ENCODE measurements at regions not wholly inside any gene's neighbourhood (a gene's known extent, or its start where the extent isn't known, plus 50 kb on each side); places are given as distances from the start of the nearest gene placed in this dataset.

DNA sequence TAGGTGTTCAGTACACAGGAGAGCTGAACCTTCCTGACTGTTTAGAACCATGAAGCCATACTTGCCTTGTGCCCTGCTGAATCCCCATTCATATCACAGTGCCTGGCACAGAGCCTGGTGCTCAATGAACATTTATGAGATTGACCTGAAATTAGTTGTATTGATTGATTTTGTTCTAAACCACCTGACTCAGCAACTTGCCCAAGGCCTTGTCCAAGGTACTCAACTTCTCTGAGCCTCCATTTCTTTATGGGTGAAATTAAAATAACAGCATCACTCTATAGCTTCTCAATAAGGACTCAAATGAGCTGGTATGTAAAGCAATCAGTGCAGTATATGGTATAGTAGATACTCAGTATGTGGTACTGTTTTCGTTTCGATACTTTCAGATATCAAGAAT, 208.1 kb downstream of the SLC39A8 start:
- no peaks in the 10 kb centered on the region for H3K36me3 Mint-ChIP-seq (ENCODE audit: low read depth)
- TF ChIP-seq, protein P1, sequence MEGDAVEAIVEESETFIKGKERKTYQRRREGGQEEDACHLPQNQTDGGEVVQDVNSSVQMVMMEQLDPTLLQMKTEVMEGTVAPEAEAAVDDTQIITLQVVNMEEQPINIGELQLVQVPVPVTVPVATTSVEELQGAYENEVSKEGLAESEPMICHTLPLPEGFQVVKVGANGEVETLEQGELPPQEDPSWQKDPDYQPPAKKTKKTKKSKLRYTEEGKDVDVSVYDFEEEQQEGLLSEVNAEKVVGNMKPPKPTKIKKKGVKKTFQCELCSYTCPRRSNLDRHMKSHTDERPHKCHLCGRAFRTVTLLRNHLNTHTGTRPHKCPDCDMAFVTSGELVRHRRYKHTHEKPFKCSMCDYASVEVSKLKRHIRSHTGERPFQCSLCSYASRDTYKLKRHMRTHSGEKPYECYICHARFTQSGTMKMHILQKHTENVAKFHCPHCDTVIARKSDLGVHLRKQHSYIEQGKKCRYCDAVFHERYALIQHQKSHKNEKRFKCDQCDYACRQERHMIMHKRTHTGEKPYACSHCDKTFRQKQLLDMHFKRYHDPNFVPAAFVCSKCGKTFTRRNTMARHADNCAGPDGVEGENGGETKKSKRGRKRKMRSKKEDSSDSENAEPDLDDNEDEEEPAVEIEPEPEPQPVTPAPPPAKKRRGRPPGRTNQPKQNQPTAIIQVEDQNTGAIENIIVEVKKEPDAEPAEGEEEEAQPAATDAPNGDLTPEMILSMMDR (IDR thresholded peaks at IDR 0.05; ENCODE audit: unreplicated experiment in 3 of 3), result no peak
- H3K4me3 Mint-ChIP-seq, result no peak overlapping the region
- H3K27ac Mint-ChIP-seq, result no peak overlapping the region
- H3K27me3 Mint-ChIP-seq (ENCODE audit: low read depth), result no peaks in the 10 kb centered on the region
- H3K9me3 Mint-ChIP-seq, result no peaks in the 10 kb centered on the region
- no peaks in the 10 kb centered on the region for H3K4me1 Mint-ChIP-seq

DNA sequence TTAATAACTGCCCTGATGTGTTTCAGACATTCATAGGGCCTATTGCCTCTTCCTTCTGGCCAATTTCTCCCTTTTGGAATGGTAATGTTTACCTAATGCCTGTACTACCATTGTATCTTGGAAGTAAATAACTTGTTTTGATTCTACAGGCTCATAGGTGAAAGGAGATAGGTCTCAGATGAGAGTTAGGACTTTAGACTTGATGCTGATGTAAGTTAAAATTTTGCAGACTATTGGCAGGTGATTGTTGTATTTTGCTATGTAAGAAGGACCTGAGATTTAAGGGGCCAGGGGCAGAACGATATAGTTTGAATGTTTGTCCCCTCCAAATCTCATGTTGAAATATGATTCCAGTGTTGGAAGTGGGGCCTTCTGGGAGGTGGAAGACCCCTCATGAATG, 215.5 kb downstream of the SLC39A8 start:
- no peaks in the 10 kb centered on the region for H3K4me1 Mint-ChIP-seq
- H3K9me3 Mint-ChIP-seq, result peaks cover 11% of the 10 kb centered on the region
- no peaks in the 10 kb centered on the region for H3K27me3 Mint-ChIP-seq (ENCODE audit: low read depth)
- H3K36me3 Mint-ChIP-seq (ENCODE audit: low read depth), result no peaks in the 10 kb centered on the region
- H3K4me3 Mint-ChIP-seq, result no peak overlapping the region
- H3K27ac Mint-ChIP-seq, result no peak overlapping the region
- TF ChIP-seq, protein P1 (IDR thresholded peaks at IDR 0.05; ENCODE audit: unreplicated experiment in 3 of 3), result no peak
